Lung (tissue), 11 donors: ENCODE measurements at regions not wholly inside any gene's neighbourhood (a gene's known extent, or its start where the extent isn't known, plus 50 kb on each side); places are given as distances from the start of the nearest gene placed in this dataset.
"Not testable (repeated sequence)": the region's sequence is repeated elsewhere in the genome, so short reads cannot be mapped to it uniquely, and the experiment has no call there.

Experiments
- ATAC-seq: fragments of 200-7000 bp; cut with Tn5 transposase; one replicate; pipeline ENCODE4 v1.9.1; 2020; ENCODE audit warnings: moderate number of reproducible peaks; ENCODE audit not compliant: insufficient read depth, low FRiP score
- DNase-seq, 3 donors: peaks; one replicate each; pipeline ENCODE4 v3.0.0-alpha.2; 2013 to 2017
- H3K27ac ChIP-seq, 2 donors: one replicate each; pipeline ENCODE4 v1.5.1; 2013; ENCODE audit warnings: mild to moderate bottlenecking in 2 of 2, moderate library complexity in 2 of 2, control low read depth in 1 of 2, inconsistent platforms in 1 of 2, low read depth in 1 of 2, low read length in 1 of 2
- H3K27me3 ChIP-seq, 3 donors: one replicate each; pipeline ENCODE4 v1.5.1; 2013; ENCODE audit warnings: low read length in 2 of 3; ENCODE audit not compliant: control insufficient read depth in 3 of 3, insufficient read depth in 3 of 3
- H3K36me3 ChIP-seq, 4 donors: one replicate each; pipeline ENCODE4 v1.5.1; 2013; ENCODE audit warnings: low read length in 4 of 4, mild to moderate bottlenecking in 1 of 4, moderate library complexity in 1 of 4; ENCODE audit not compliant: control insufficient read depth in 4 of 4, insufficient read depth in 4 of 4
- H3K4me1 ChIP-seq, 5 donors: one replicate each; pipeline ENCODE4 v1.5.1; 2013; ENCODE audit warnings: low read length in 5 of 5, mild to moderate bottlenecking in 2 of 5, moderate library complexity in 1 of 5; ENCODE audit not compliant: control insufficient read depth in 5 of 5, insufficient read depth in 5 of 5
- H3K4me3 ChIP-seq: one replicate; pipeline ENCODE4 v1.5.1; 2013; ENCODE audit warnings: mild to moderate bottlenecking, control low read depth, moderate library complexity
- H3K9ac ChIP-seq, 2 donors: one replicate each; pipeline ENCODE4 v1.5.1; 2013; ENCODE audit warnings: low read length in 2 of 2, control low read depth in 1 of 2; ENCODE audit not compliant: insufficient read depth in 1 of 2
- H3K9me3 ChIP-seq, 4 donors: one replicate each; pipeline ENCODE4 v1.5.1; 2013; ENCODE audit warnings: low read length in 3 of 4, mild to moderate bottlenecking in 1 of 4, moderate library complexity in 1 of 4; ENCODE audit not compliant: control insufficient read depth in 4 of 4, insufficient read depth in 3 of 4
- CTCF ChIP-seq: IDR thresholded peaks from 2 replicates; pipeline ENCODE4 v1.5.1; 2012; ENCODE audit warnings: mild to moderate bottlenecking; ENCODE audit errors: control extremely low read depth, extremely low read depth
- WGBS, 2 donors: extraction: QIAGEN DNeasy Blood & Tissue Kit; methylation state at CpG; one replicate each; pipeline ENCODE4 v1.1.7; 2013; 5-methylcytosine and 5-hydroxymethylcytosine counted together
- donor health status: control.
- donor health status: control.
- donor health status: Bipolar disorder and iron deficiency.
- donor health status: healthy.
- donor health status: DM: yes; HTN: yes; CAD: no.

GRCh38 chr1:175252561-175252960 is 60.0 kb upstream of the KIAA0040 start:
- Histone ChIP-seq H3K4me3 (no peak overlapping the region), H3K27ac (no peak overlapping the region), H3K9me3 (no peaks in the 10 kb centered on the region), H3K4me1 (no peaks in the 10 kb centered on the region), H3K36me3 (no peaks in the 10 kb centered on the region), H3K9ac (no peak overlapping the region), H3K27me3 (no peaks in the 10 kb centered on the region)
- DNase-seq (no peak), ATAC-seq (no peak)
- TF ChIP-seq CTCF: no peak
- 93 to 94% methylated on average over 2 of the region's 2 CpGs for WGBS, 2 donors

- ATAC-seq (no peak), DNase-seq (no peak)
- no peak overlapping the region for H3K27ac ChIP-seq
- TF ChIP-seq CTCF: no peak
- H3K4me3 ChIP-seq: no peak overlapping the region
- no peak overlapping the region for H3K9ac ChIP-seq
- H3K36me3 ChIP-seq: no peaks in the 10 kb centered on the region
- H3K27me3 ChIP-seq: no peaks in the 10 kb centered on the region
- H3K9me3 ChIP-seq: peaks cover 0 to 2% (median 0%) of the 10 kb centered on the region in 4 donors
- no peaks in the 10 kb centered on the region for H3K4me1 ChIP-seq
These were observed 57.5 kb upstream of the KIAA0040 start for GRCh38 chr1:175250027-175250426.

GRCh38 chr1:175248036-175248435 is 55.5 kb upstream of the KIAA0040 start:
- H3K36me3 ChIP-seq, ATAC-seq, H3K27ac ChIP-seq, H3K27me3 ChIP-seq, H3K4me1 ChIP-seq, H3K9me3 ChIP-seq, H3K4me3 ChIP-seq, H3K9ac ChIP-seq, DNase-seq: not testable (repeated sequence)
- 51 to 52% methylated on average over 3 of the region's 3 CpGs for WGBS, 2 donors

GRCh38 chr1:175247056-175247455 is 54.5 kb upstream of the KIAA0040 start:
- H3K9ac ChIP-seq, H3K9me3 ChIP-seq, H3K27ac ChIP-seq, H3K4me3 ChIP-seq, DNase-seq, ATAC-seq, H3K36me3 ChIP-seq, H3K4me1 ChIP-seq, H3K27me3 ChIP-seq: not testable (repeated sequence)
- WGBS, 2 donors: 97 to 98% methylated on average over 5 of the region's 5 CpGs

- Histone ChIP-seq H3K27ac (no peak overlapping the region), H3K4me1 (no peaks in the 10 kb centered on the region), H3K36me3 (no peaks in the 10 kb centered on the region), H3K9me3 (peaks cover 0 to 9% (median 2%) of the 10 kb centered on the region in 4 donors), H3K4me3 (no peak overlapping the region), H3K27me3 (no peaks in the 10 kb centered on the region), H3K9ac (no peak overlapping the region)
- TF ChIP-seq CTCF: no peak
- WGBS, 2 donors: 96 to 100% methylated on average over 1 of the region's 1 CpG
- no peak for DNase-seq
- no peak for ATAC-seq
These were observed 52.7 kb upstream of the KIAA0040 start for GRCh38 chr1:175245324-175245723.
